CD4-positive, alpha-beta T cell treated with Interleukin-12 subunit alpha and Interleukin-12 subunit beta, for 1 hour (primary cell): ENCODE measurements at regions not wholly inside any gene's neighbourhood (a gene's known extent, or its start where the extent isn't known, plus 50 kb on each side); places are given as distances from the start of the nearest gene placed in this dataset.

Experiments
- DNase-seq: peaks from one replicate; pipeline ENCODE4 v3.0.0-alpha.2; 2020

GRCh38 chr2:172153156-172153555, 50.5 kb upstream of the DLX2 start:
- DNase-seq: no peak

GRCh38 chr2:172153757-172154156, 51.1 kb upstream of the DLX2 start:
- no peak for DNase-seq

GRCh38 chr2:172155752-172156151, 53.1 kb upstream of the DLX2 start:
- DNase-seq: no peak

GRCh38 chr2:172160839-172161238, 58.1 kb upstream of the DLX2 start:
- DNase-seq: no peak

- no peak for DNase-seq
Measured at GRCh38 chr2:172162225-172162733, 59.6 kb upstream of the DLX2 start.

- no peak for DNase-seq
Measured at GRCh38 chr2:172162739-172163336, 60.1 kb upstream of the DLX2 start.

- no peak for DNase-seq
Measured at GRCh38 chr2:172168917-172169346, 66.2 kb upstream of the DLX2 start.

GRCh38 chr2:172169611-172170010, 66.9 kb upstream of the DLX2 start:
- no peak for DNase-seq

- peak; percentile 66 for DNase-seq
Measured at GRCh38 chr2:172172513-172173173, 69.9 kb upstream of the DLX2 start.

- DNase-seq: no peak
Measured at GRCh38 chr2:172173174-172173706, 70.5 kb upstream of the DLX2 start.

- DNase-seq: no peak
Measured at GRCh38 chr2:172177581-172177980, 74.9 kb upstream of the DLX2 start.

GRCh38 chr2:172177996-172178395, 75.3 kb upstream of the DLX2 start:
- no peak for DNase-seq

- no peak for DNase-seq
Measured at GRCh38 chr2:172179045-172179701, 76.5 kb upstream of the DLX2 start.

- no peak for DNase-seq
Measured at GRCh38 chr2:172181840-172182239, 79.1 kb upstream of the DLX2 start.

- DNase-seq: no peak
Measured at GRCh38 chr2:172182624-172183023, 79.9 kb upstream of the DLX2 start.

- DNase-seq: no peak
Measured at GRCh38 chr2:172193331-172194089, 90.8 kb upstream of the DLX2 start.

- no peak for DNase-seq
Measured at GRCh38 chr2:172195836-172196376, 93.2 kb upstream of the DLX2 start.

GRCh38 chr2:172196768-172197431, 94.2 kb upstream of the DLX2 start:
- DNase-seq: no peak

- DNase-seq: no peak
Measured at GRCh38 chr2:172198361-172198760, 95.7 kb upstream of the DLX2 start.

- no peak for DNase-seq
Measured at GRCh38 chr2:172198908-172199307, 96.2 kb upstream of the DLX2 start.

GRCh38 chr2:172200495-172201085, 97.9 kb upstream of the DLX2 start:
- peak; percentile 14 for DNase-seq

- DNase-seq: no peak
Measured at GRCh38 chr2:172204309-172204708, 101.6 kb upstream of the DLX2 start.
